Endothelial cell of umbilical vein (primary cell): ENCODE measurements at regions not wholly inside any gene's neighbourhood (a gene's known extent, or its start where the extent isn't known, plus 50 kb on each side); places are given as distances from the start of the nearest gene placed in this dataset.

ENCODE experiments used
- BruUV-seq: library from RNA; stranded (reverse); fragments of 400-500 nt; replicated peaks from 2 replicates; lab custom pipeline; 2021; lab: Mats Ljungman, UMichigan
- CTCF ChIA-PET: fragments of 300-600, 350-600 bp; sonication (Branson Sonifier 250); formaldehyde crosslinking; loops from one replicate; lab custom pipeline; 2021; ENCODE audit warnings: antibody characterized with exemption, inconsistent platforms; lab: Charles Lee
- POLR2A ChIA-PET: fragments of 300-600, 350-600 bp; sonication (Branson Sonifier 250); formaldehyde crosslinking; loops from one replicate; lab custom pipeline; 2021; ENCODE audit warnings: antibody characterized with exemption, inconsistent platforms; lab: Charles Lee
- DNase-seq: peaks from one replicate; pipeline ENCODE4 v3.0.0-alpha.2; 2011; ENCODE audit warnings: low read depth, low spot score
- FAIRE-seq: peaks from 2 replicates; lab custom pipeline; 2011; peaks lifted over from hg19 to GRCh38; lab: Jason Lieb, UNC
- H2AFZ ChIP-seq: 2 replicates; pipeline ENCODE4 v1.6.0; 2012; ENCODE audit warnings: low read depth, low read length, control low read depth, inconsistent platforms
- H3K27ac ChIP-seq: 2 replicates; pipeline ENCODE4 v1.5.1; 2011; ENCODE audit warnings: low read depth, mild to moderate bottlenecking, control low read depth, low read length, moderate library complexity; ENCODE audit not compliant: insufficient read depth
- H3K27me3 ChIP-seq, 2 experiments: 2 replicates each; pipeline versions ENCODE4 v1.6.0 to v1.6.1; 2011; ENCODE audit warnings: low read length in 2 of 2, mixed read lengths in 1 of 2; ENCODE audit not compliant: control insufficient read depth in 2 of 2, insufficient read depth in 2 of 2
- H3K36me3 ChIP-seq, 2 experiments: 2 replicates in 1 of 2; 3 replicates in 1 of 2; pipeline ENCODE4 v1.5.1; 2011; ENCODE audit warnings: low read length in 2 of 2, mild to moderate bottlenecking in 1 of 2, moderate library complexity in 1 of 2; ENCODE audit not compliant: control insufficient read depth in 2 of 2, insufficient read depth in 2 of 2; ENCODE audit errors: extremely low read depth in 1 of 2
- H3K4me1 ChIP-seq: 3 replicates; pipeline ENCODE4 v1.5.1; 2011; ENCODE audit warnings: mild to moderate bottlenecking, low read length; ENCODE audit not compliant: control insufficient read depth, insufficient read depth; ENCODE audit errors: extremely low read depth
- H3K4me2 ChIP-seq: 2 replicates; pipeline ENCODE4 v1.6.1; 2011; ENCODE audit warnings: low read length, control low read depth, mixed read lengths; ENCODE audit not compliant: insufficient read depth
- H3K4me3 ChIP-seq, 3 experiments: fragments of 200-600 bp in 1 of 3; sonication (generic), shearing (Covaris generic) in 1 of 3; replicated peaks in 1 of 3; 2 replicates each; pipeline ENCODE4 v1.5.1; 2011 to 2016; ENCODE audit warnings: control low read depth in 3 of 3, low read length in 3 of 3, mild to moderate bottlenecking in 2 of 3, inconsistent platforms in 1 of 3, low read depth in 1 of 3, moderate library complexity in 1 of 3; ENCODE audit not compliant: insufficient read depth in 1 of 3
- H3K79me2 ChIP-seq: 2 replicates; pipeline ENCODE4 v1.6.0; 2012; ENCODE audit warnings: low read length, inconsistent platforms; ENCODE audit not compliant: control insufficient read depth, insufficient read depth
- H3K9ac ChIP-seq: replicated peaks from 2 replicates; pipeline ENCODE3; 2011; ENCODE audit warnings: low read length, control low read depth; ENCODE audit not compliant: insufficient read depth; ENCODE audit errors: extremely low read depth
- H3K9me1 ChIP-seq: replicated peaks from 3 replicates; pipeline ENCODE4 v1.6.0; 2011; ENCODE audit warnings: mild to moderate bottlenecking, low read length; ENCODE audit not compliant: control insufficient read depth, insufficient read depth; ENCODE audit errors: extremely low read depth
- H3K9me3 ChIP-seq: replicated peaks from 2 replicates; pipeline ENCODE4 v1.5.1; 2012; ENCODE audit warnings: low read length, inconsistent platforms; ENCODE audit not compliant: control insufficient read depth, insufficient read depth
- H4K20me1 ChIP-seq: replicated peaks from 2 replicates; pipeline ENCODE3; 2011; ENCODE audit warnings: mild to moderate bottlenecking, low read length; ENCODE audit not compliant: control insufficient read depth, insufficient read depth; ENCODE audit errors: extremely low read depth
- CTCF ChIP-seq, 2 donors: IDR thresholded peaks; 1 replicate in 1 of 2; 2 replicates in 1 of 2; pipeline ENCODE4 v1.5.1; 2011; ENCODE audit warnings: low read length in 2 of 2, mild to moderate bottlenecking in 2 of 2, moderate library complexity in 2 of 2, control low read depth in 1 of 2, inconsistent platforms in 1 of 2, low read depth in 1 of 2; ENCODE audit not compliant: insufficient read depth in 1 of 2; ENCODE audit errors: extremely low read depth in 1 of 2
- EZH2 ChIP-seq: IDR thresholded peaks from 2 replicates; pipeline ENCODE4 v1.6.1; 2012; ENCODE audit warnings: borderline replicate concordance, low read depth, mild to moderate bottlenecking, moderate library complexity, low read length, inconsistent platforms; ENCODE audit not compliant: severe bottlenecking
- MAX ChIP-seq: IDR thresholded peaks from 2 replicates; pipeline ENCODE4 v1.6.1; 2011; ENCODE audit not compliant: insufficient read depth, insufficient read length
- POLR2A ChIP-seq: IDR thresholded peaks from 2 replicates; pipeline ENCODE4 v1.6.1; 2012; ENCODE audit warnings: low read depth, mild to moderate bottlenecking, control low read depth, low read length
- POLR2AphosphoS5 ChIP-seq: IDR thresholded peaks from 2 replicates; pipeline ENCODE4 v1.6.1; 2012; ENCODE audit warnings: low read depth, mild to moderate bottlenecking, control low read depth, low read length, moderate library complexity; ENCODE audit not compliant: insufficient read depth
- dilution Hi-C: fragments of 300-500 bp; cut with MboI; formaldehyde crosslinking; loops from one replicate; pipeline ENCODE4 v1.15.0; 2019; ENCODE audit warnings: low sequenced_read_pairs; ENCODE audit not compliant: extremely low pct_ligation_motif_present
- intact Hi-C: fragments of 100-400 bp; cut with micrococcal nuclease; formaldehyde crosslinking; loops from one replicate; pipeline ENCODE4 v1.10.0; 2022

- Histone ChIP-seq H3K4me3 (no peak overlapping the region), H2AFZ (no peak overlapping the region), H3K79me2 (no peaks in the 10 kb centered on the region), H3K4me2 (peak overlapping the region; percentile 58), H3K9me1 (no peaks in the 10 kb centered on the region), H3K36me3 (no peaks in the 10 kb centered on the region), H3K9me3 (no peaks in the 10 kb centered on the region), H3K4me1 (peaks cover 49% of the 10 kb centered on the region), H4K20me1 (no peaks in the 10 kb centered on the region), H3K27ac (no peak overlapping the region), H3K27me3 (no peaks in the 10 kb centered on the region), H3K9ac (no peak overlapping the region)
- TF ChIP-seq CTCF (IDR thresholded peaks at IDR 0.05; ENCODE audit: extremely low read depth in 1 of 2, insufficient read depth in 1 of 2, low read depth in 1 of 2, low read length in 2 of 2), result no peak
- TF ChIP-seq MAX, result no peak
- no peak for TF ChIP-seq EZH2
- no peak for TF ChIP-seq POLR2A
- no peak for TF ChIP-seq POLR2AphosphoS5
- FAIRE-seq (peak; percentile 15), DNase-seq (peak; percentile 68)
- POLR2A ChIA-PET, result interaction anchor here (0.6 to 1.2 kb wide), 2 partner anchors 9 to 40 kb away, joined by 3 to 7 read pairs; no protein-coding TSS in a partner anchor
- dilution Hi-C loops, result no loop called here
- CTCF ChIA-PET, result interaction anchor here (0.9 kb wide), 1 partner anchor 14 kb away, joined by 3 read pairs; no protein-coding TSS in a partner anchor
- no TSS peak for BruUV-seq
- intact Hi-C loops, result no loop called here
These were observed 502.5 kb downstream of the SPRY1 start for GRCh38 chr4:123898946-123899666.
